ENCODE measurements at regions not wholly inside any gene's neighbourhood (a gene's known extent, or its start where the extent isn't known, plus 50 kb on each side); places are given as distances from the start of the nearest gene placed in this dataset.

DNA sequence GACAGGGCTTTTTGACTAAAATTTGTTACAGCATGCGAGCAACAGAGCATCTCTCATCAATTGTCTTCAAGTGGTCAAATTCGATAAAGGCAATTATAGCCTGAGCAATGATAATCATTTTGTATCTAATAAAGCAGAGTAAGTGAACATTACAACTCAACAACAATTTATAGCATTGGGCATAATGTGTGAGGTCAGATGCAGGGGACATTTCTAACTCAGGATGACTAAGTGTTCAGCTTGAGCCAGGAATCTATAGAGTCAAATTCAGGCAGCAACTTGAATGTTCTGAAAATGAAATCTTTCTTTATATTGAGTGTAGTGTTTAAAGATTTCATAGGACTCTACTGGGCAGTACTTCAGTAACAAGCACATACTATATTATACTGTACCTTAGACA lies 1226.0 kb downstream of the ZPLD1 start:
- H2AFZ ChIP-seq (ENCODE audit: control insufficient read depth, low read length) = no peak overlapping the region
- H3K27ac ChIP-seq (ENCODE audit: control insufficient read depth, insufficient read depth, low read length) = no peak overlapping the region
- FAIRE-seq (no peak), DNase-seq (ENCODE audit: low read depth, low spot score) (no peak)
- dilution Hi-C loops (cut with MboI; ENCODE audit: extremely low pct_ligation_motif_present, low sequenced_read_pairs) = no loop called here
- no peaks in the 10 kb centered on the region for H3K27me3 ChIP-seq (ENCODE audit: control insufficient read depth, extremely low read depth, insufficient read depth, low read length)
- no peaks in the 10 kb centered on the region for H3K9me1 ChIP-seq (ENCODE audit: control insufficient read depth, extremely low read depth, insufficient read depth, low read length)
- no peaks in the 10 kb centered on the region for H3K4me1 ChIP-seq (ENCODE audit: control insufficient read depth, extremely low read depth, insufficient read depth, low read length)
- no peaks in the 10 kb centered on the region for H3K9me3 ChIP-seq (ENCODE audit: control insufficient read depth, low read depth, low read length)
- H3K79me2 ChIP-seq (ENCODE audit: control insufficient read depth, insufficient read depth, low read length) = no peaks in the 10 kb centered on the region
- H3K36me3 ChIP-seq (ENCODE audit: control insufficient read depth in 2 of 2, extremely low read depth in 1 of 2, insufficient read depth in 2 of 2, low read length in 2 of 2) = no peaks in the 10 kb centered on the region
- no peaks in the 10 kb centered on the region for H4K20me1 ChIP-seq (ENCODE audit: control insufficient read depth, extremely low read depth, insufficient read depth, low read length)
- no peak overlapping the region for H3K4me3 ChIP-seq (ENCODE audit: control insufficient read depth in 2 of 3, extremely low read depth in 1 of 3, insufficient read depth in 2 of 3, low read depth in 1 of 3, low read length in 3 of 3)
- no peak overlapping the region for H3K9ac ChIP-seq (ENCODE audit: control insufficient read depth, extremely low read depth, insufficient read depth, low read length)
- no peak overlapping the region for H3K4me2 ChIP-seq (ENCODE audit: control insufficient read depth, extremely low read depth, insufficient read depth, low read depth, low read length)
- TF ChIP-seq, protein P1, sequence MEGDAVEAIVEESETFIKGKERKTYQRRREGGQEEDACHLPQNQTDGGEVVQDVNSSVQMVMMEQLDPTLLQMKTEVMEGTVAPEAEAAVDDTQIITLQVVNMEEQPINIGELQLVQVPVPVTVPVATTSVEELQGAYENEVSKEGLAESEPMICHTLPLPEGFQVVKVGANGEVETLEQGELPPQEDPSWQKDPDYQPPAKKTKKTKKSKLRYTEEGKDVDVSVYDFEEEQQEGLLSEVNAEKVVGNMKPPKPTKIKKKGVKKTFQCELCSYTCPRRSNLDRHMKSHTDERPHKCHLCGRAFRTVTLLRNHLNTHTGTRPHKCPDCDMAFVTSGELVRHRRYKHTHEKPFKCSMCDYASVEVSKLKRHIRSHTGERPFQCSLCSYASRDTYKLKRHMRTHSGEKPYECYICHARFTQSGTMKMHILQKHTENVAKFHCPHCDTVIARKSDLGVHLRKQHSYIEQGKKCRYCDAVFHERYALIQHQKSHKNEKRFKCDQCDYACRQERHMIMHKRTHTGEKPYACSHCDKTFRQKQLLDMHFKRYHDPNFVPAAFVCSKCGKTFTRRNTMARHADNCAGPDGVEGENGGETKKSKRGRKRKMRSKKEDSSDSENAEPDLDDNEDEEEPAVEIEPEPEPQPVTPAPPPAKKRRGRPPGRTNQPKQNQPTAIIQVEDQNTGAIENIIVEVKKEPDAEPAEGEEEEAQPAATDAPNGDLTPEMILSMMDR (optimal IDR thresholded peaks at IDR 0.05 in 1 of 3, IDR thresholded peaks at IDR 0.05 in 1 of 3, conservative IDR thresholded peaks at IDR 0.05 in 1 of 3; ENCODE audit: extremely low read depth in 1 of 3, insufficient read depth in 2 of 3, low read length in 3 of 3) = no peak
- TF ChIP-seq EZH2 (IDR thresholded peaks at IDR 0.05; ENCODE audit: low read length) = no peak

GRCh38 chr3:103662591-103662990 lies 1227.8 kb downstream of the ZPLD1 start:
- H3K4me3 ChIP-seq (ENCODE audit: control insufficient read depth in 2 of 3, extremely low read depth in 1 of 3, insufficient read depth in 2 of 3, low read depth in 1 of 3, low read length in 3 of 3) = no peak overlapping the region
- no peaks in the 10 kb centered on the region for H3K9me3 ChIP-seq (ENCODE audit: control insufficient read depth, low read depth, low read length)
- TF ChIP-seq, protein P1 (optimal IDR thresholded peaks at IDR 0.05 in 1 of 3, IDR thresholded peaks at IDR 0.05 in 1 of 3, conservative IDR thresholded peaks at IDR 0.05 in 1 of 3; ENCODE audit: extremely low read depth in 1 of 3, insufficient read depth in 2 of 3, low read length in 3 of 3) = no peak
- no peak for TF ChIP-seq EZH2 (IDR thresholded peaks at IDR 0.05; ENCODE audit: low read length)
- H3K9ac ChIP-seq (ENCODE audit: control insufficient read depth, extremely low read depth, insufficient read depth, low read length) = no peak overlapping the region
- H3K9me1 ChIP-seq (ENCODE audit: control insufficient read depth, extremely low read depth, insufficient read depth, low read length) = no peaks in the 10 kb centered on the region
- H3K27ac ChIP-seq (ENCODE audit: control insufficient read depth, insufficient read depth, low read length) = no peak overlapping the region
- FAIRE-seq = no peak
- H3K79me2 ChIP-seq (ENCODE audit: control insufficient read depth, insufficient read depth, low read length) = no peaks in the 10 kb centered on the region
- no peak overlapping the region for H3K4me2 ChIP-seq (ENCODE audit: control insufficient read depth, extremely low read depth, insufficient read depth, low read depth, low read length)
- H3K36me3 ChIP-seq (ENCODE audit: control insufficient read depth in 2 of 2, extremely low read depth in 1 of 2, insufficient read depth in 2 of 2, low read length in 2 of 2) = no peaks in the 10 kb centered on the region
- H3K27me3 ChIP-seq (ENCODE audit: control insufficient read depth, extremely low read depth, insufficient read depth, low read length) = no peaks in the 10 kb centered on the region
- DNase-seq (ENCODE audit: low read depth, low spot score) = no peak
- H4K20me1 ChIP-seq (ENCODE audit: control insufficient read depth, extremely low read depth, insufficient read depth, low read length) = no peaks in the 10 kb centered on the region
- H3K4me1 ChIP-seq (ENCODE audit: control insufficient read depth, extremely low read depth, insufficient read depth, low read length) = no peaks in the 10 kb centered on the region
- dilution Hi-C loops (cut with MboI; ENCODE audit: extremely low pct_ligation_motif_present, low sequenced_read_pairs) = no loop called here
- no peak overlapping the region for H2AFZ ChIP-seq (ENCODE audit: control insufficient read depth, low read length)
